ENCODE measurements at regions not wholly inside any gene's neighbourhood (a gene's known extent, or its start where the extent isn't known, plus 50 kb on each side); places are given as distances from the start of the nearest gene placed in this dataset.

DNA sequence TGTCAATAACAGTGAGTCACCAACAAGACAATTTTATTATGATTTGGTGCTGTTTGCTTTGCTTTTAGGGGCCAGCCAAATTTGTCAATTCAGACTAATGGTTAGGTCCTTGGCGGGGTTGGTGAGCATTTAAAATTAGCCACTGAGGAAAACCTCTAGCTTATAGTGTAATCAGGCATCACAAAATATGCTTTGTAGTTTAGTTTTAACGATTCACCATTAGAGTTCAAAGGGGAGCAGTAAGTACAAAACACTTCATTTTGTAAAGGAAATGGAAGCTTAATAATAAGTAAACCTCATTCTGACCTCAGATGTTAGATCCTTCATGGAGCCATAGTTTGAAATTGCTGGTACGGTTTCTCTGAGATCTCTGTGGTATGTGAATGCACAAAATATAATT lies 218.4 kb upstream of the GOLIM4 start:
- no peak for DNase-seq
- no peak overlapping the region for H3K4ac ChIP-seq (ENCODE audit: low read depth, low read length)
- no peaks in the 10 kb centered on the region for H3K79me2 ChIP-seq (ENCODE audit: control insufficient read depth, insufficient read depth, low read length)
- no peak overlapping the region for H2AK5ac ChIP-seq (ENCODE audit: low read length)
- H3K4me3 ChIP-seq (ENCODE audit: low read length) = no peak overlapping the region
- H2BK120ac ChIP-seq (ENCODE audit: low read depth, low read length) = no peak overlapping the region
- no peak overlapping the region for H4K8ac ChIP-seq (ENCODE audit: low read depth, low read length)
- H3K27me3 ChIP-seq (ENCODE audit: insufficient read depth, low read length, poor library complexity) = no peaks in the 10 kb centered on the region
- H3K36me3 ChIP-seq (ENCODE audit: control insufficient read depth, insufficient read depth, low read length) = no peaks in the 10 kb centered on the region
- no peak overlapping the region for H2BK15ac ChIP-seq (replicated peaks; ENCODE audit: low read depth)
- no CpG with 5 or more reads among the region's 3 CpGs for WGBS (ENCODE audit: extremely low coverage, insufficient coverage, low lambda C conversion rate)
- H3K27ac ChIP-seq (ENCODE audit: low read depth, low read length) = no peak overlapping the region
- no peak overlapping the region for H3K4me2 ChIP-seq (ENCODE audit: low read length)
- no peak overlapping the region for H3K9ac ChIP-seq (ENCODE audit: low read length)
- no peak overlapping the region for H3K23ac ChIP-seq (ENCODE audit: low read length)
- H2BK5ac ChIP-seq (ENCODE audit: low read length) = no peak overlapping the region
- no peaks in the 10 kb centered on the region for H3K79me1 ChIP-seq (ENCODE audit: low read length)
- H3K56ac ChIP-seq (ENCODE audit: low read length) = no peak overlapping the region
- H3K4me1 ChIP-seq (ENCODE audit: control insufficient read depth, low read depth, low read length) = no peaks in the 10 kb centered on the region
- no peak overlapping the region for H3K18ac ChIP-seq (ENCODE audit: low read length)
- no peak overlapping the region for H4K5ac ChIP-seq (ENCODE audit: low read length)

DNA sequence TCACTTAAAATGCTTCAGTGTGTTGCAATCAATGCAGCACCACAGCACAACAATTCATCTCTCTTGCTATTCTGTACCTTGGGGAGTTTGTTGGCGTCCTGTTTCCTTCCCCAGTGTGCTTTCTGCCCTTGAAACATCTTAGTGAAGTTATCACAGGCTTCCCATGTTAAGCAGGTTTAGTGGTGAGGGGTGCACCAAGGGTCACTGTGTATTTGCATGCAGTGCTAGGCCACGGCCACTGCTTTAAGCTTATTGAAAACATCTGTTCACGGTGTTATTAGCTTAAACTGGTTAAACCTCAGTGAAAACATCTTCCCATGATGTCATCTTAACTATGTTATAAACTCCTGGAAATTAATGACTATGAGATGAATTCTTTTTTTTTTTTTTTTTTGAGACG lies 217.3 kb upstream of the GOLIM4 start:
- Histone ChIP-seq H3K36me3 (ENCODE audit: control insufficient read depth, insufficient read depth, low read length) (no peaks in the 10 kb centered on the region), H3K4me1 (ENCODE audit: control insufficient read depth, low read depth, low read length) (no peaks in the 10 kb centered on the region), H3K4me2 (ENCODE audit: low read length) (no peak overlapping the region), H4K8ac (ENCODE audit: low read depth, low read length) (no peak overlapping the region), H3K23ac (ENCODE audit: low read length) (no peak overlapping the region), H2BK15ac (replicated peaks; ENCODE audit: low read depth) (no peak overlapping the region), H3K18ac (ENCODE audit: low read length) (no peak overlapping the region), H3K79me1 (ENCODE audit: low read length) (no peaks in the 10 kb centered on the region), H3K4ac (ENCODE audit: low read depth, low read length) (no peak overlapping the region), H3K9ac (ENCODE audit: low read length) (no peak overlapping the region), H2BK120ac (ENCODE audit: low read depth, low read length) (no peak overlapping the region), H2AK5ac (ENCODE audit: low read length) (no peak overlapping the region), H3K27ac (ENCODE audit: low read depth, low read length) (no peak overlapping the region), H2BK5ac (ENCODE audit: low read length) (no peak overlapping the region), H4K5ac (ENCODE audit: low read length) (no peak overlapping the region), H3K27me3 (ENCODE audit: insufficient read depth, low read length, poor library complexity) (no peaks in the 10 kb centered on the region), H3K79me2 (ENCODE audit: control insufficient read depth, insufficient read depth, low read length) (no peaks in the 10 kb centered on the region), H3K56ac (ENCODE audit: low read length) (no peak overlapping the region), H3K4me3 (ENCODE audit: low read length) (no peak overlapping the region)
- WGBS (ENCODE audit: extremely low coverage, insufficient coverage, low lambda C conversion rate) = no CpG with 5 or more reads among the region's 4 CpGs
- DNase-seq = no peak

- Histone ChIP-seq H3K79me1 (ENCODE audit: low read length) (no peaks in the 10 kb centered on the region), H3K36me3 (ENCODE audit: control insufficient read depth, insufficient read depth, low read length) (no peaks in the 10 kb centered on the region)
Measured at GRCh38 chr3:168307893-168308292, 212.2 kb upstream of the GOLIM4 start.

DNA sequence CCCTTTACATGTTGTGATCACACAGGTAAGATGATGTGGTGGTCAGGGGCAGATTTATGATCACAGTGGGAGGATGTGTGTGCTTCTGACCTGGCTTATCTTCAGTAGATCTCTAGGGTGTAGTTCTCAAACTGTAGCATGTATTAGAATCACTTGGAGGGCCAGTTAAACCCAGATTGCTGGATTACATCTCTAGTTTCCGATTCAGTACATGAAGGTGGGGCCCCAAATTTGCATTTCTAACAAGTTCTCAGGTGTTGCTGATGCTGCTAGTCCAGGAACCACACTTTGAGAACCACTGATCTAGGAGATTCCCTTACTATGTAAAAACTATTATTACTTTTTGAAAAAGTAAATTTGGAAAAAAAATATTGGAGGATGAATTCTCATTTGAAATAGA lies 199.3 kb upstream of the GOLIM4 start:
- Histone ChIP-seq H3K4me1 (ENCODE audit: control insufficient read depth, low read depth, low read length) (peaks cover 3% of the 10 kb centered on the region), H4K8ac (ENCODE audit: low read depth, low read length) (no peak overlapping the region), H3K18ac (ENCODE audit: low read length) (no peak overlapping the region), H3K56ac (ENCODE audit: low read length) (peak overlapping the region; percentile 31), H2BK5ac (ENCODE audit: low read length) (no peak overlapping the region), H2BK120ac (ENCODE audit: low read depth, low read length) (no peak overlapping the region), H3K4me3 (ENCODE audit: low read length) (no peak overlapping the region), H3K27ac (ENCODE audit: low read depth, low read length) (no peak overlapping the region), H4K5ac (ENCODE audit: low read length) (no peak overlapping the region), H3K36me3 (ENCODE audit: control insufficient read depth, insufficient read depth, low read length) (no peaks in the 10 kb centered on the region), H3K9ac (ENCODE audit: low read length) (no peak overlapping the region), H3K27me3 (ENCODE audit: insufficient read depth, low read length, poor library complexity) (no peaks in the 10 kb centered on the region), H3K79me1 (ENCODE audit: low read length) (no peaks in the 10 kb centered on the region), H3K4ac (ENCODE audit: low read depth, low read length) (no peak overlapping the region), H3K23ac (ENCODE audit: low read length) (no peak overlapping the region), H2AK5ac (ENCODE audit: low read length) (no peak overlapping the region), H3K4me2 (ENCODE audit: low read length) (no peak overlapping the region), H2BK15ac (replicated peaks; ENCODE audit: low read depth) (no peak overlapping the region), H3K79me2 (ENCODE audit: control insufficient read depth, insufficient read depth, low read length) (no peaks in the 10 kb centered on the region)
- no CpG with 5 or more reads among the region's 1 CpG for WGBS (ENCODE audit: extremely low coverage, insufficient coverage, low lambda C conversion rate)
- no peak for DNase-seq

More at GRCh38 chr3:168307893-168308292, 212.2 kb upstream of the GOLIM4 start:
- no peak overlapping the region for H2BK15ac ChIP-seq (replicated peaks; ENCODE audit: low read depth)
- no peak overlapping the region for H4K5ac ChIP-seq (ENCODE audit: low read length)
- no peak overlapping the region for H3K23ac ChIP-seq (ENCODE audit: low read length)
- no peak overlapping the region for H3K18ac ChIP-seq (ENCODE audit: low read length)
- H3K4me2 ChIP-seq (ENCODE audit: low read length) = no peak overlapping the region
- DNase-seq = no peak
- no peak overlapping the region for H3K9ac ChIP-seq (ENCODE audit: low read length)
- no peak overlapping the region for H3K4me3 ChIP-seq (ENCODE audit: low read length)
- no peak overlapping the region for H3K4ac ChIP-seq (ENCODE audit: low read depth, low read length)
- no peak overlapping the region for H3K56ac ChIP-seq (ENCODE audit: low read length)
- H3K4me1 ChIP-seq (ENCODE audit: control insufficient read depth, low read depth, low read length) = no peaks in the 10 kb centered on the region
- H3K27me3 ChIP-seq (ENCODE audit: insufficient read depth, low read length, poor library complexity) = no peaks in the 10 kb centered on the region
- no peak overlapping the region for H2AK5ac ChIP-seq (ENCODE audit: low read length)
- H4K8ac ChIP-seq (ENCODE audit: low read depth, low read length) = no peak overlapping the region
- H2BK120ac ChIP-seq (ENCODE audit: low read depth, low read length) = no peak overlapping the region
- H3K27ac ChIP-seq (ENCODE audit: low read depth, low read length) = no peak overlapping the region
- H3K79me2 ChIP-seq (ENCODE audit: control insufficient read depth, insufficient read depth, low read length) = no peaks in the 10 kb centered on the region
- no peak overlapping the region for H2BK5ac ChIP-seq (ENCODE audit: low read length)

GRCh38 chr3:168292296-168292695 lies 196.6 kb upstream of the GOLIM4 start:
- H4K5ac ChIP-seq (ENCODE audit: low read length) = no peak overlapping the region
- H4K8ac ChIP-seq (ENCODE audit: low read depth, low read length) = no peak overlapping the region
- no peaks in the 10 kb centered on the region for H3K79me1 ChIP-seq (ENCODE audit: low read length)
- H3K27ac ChIP-seq (ENCODE audit: low read depth, low read length) = no peak overlapping the region
- no peak overlapping the region for H3K4me2 ChIP-seq (ENCODE audit: low read length)
- no peak overlapping the region for H3K23ac ChIP-seq (ENCODE audit: low read length)
- H3K36me3 ChIP-seq (ENCODE audit: control insufficient read depth, insufficient read depth, low read length) = no peaks in the 10 kb centered on the region
- no peak overlapping the region for H2BK15ac ChIP-seq (replicated peaks; ENCODE audit: low read depth)
- no peak overlapping the region for H3K9ac ChIP-seq (ENCODE audit: low read length)
- no peak overlapping the region for H3K4me3 ChIP-seq (ENCODE audit: low read length)
- no peak overlapping the region for H3K56ac ChIP-seq (ENCODE audit: low read length)
- no peak for DNase-seq
- H2AK5ac ChIP-seq (ENCODE audit: low read length) = no peak overlapping the region
- H2BK120ac ChIP-seq (ENCODE audit: low read depth, low read length) = no peak overlapping the region
- no peaks in the 10 kb centered on the region for H3K27me3 ChIP-seq (ENCODE audit: insufficient read depth, low read length, poor library complexity)
- no peak overlapping the region for H3K4ac ChIP-seq (ENCODE audit: low read depth, low read length)
- no peaks in the 10 kb centered on the region for H3K79me2 ChIP-seq (ENCODE audit: control insufficient read depth, insufficient read depth, low read length)
- H3K18ac ChIP-seq (ENCODE audit: low read length) = no peak overlapping the region
- no peak overlapping the region for H2BK5ac ChIP-seq (ENCODE audit: low read length)
- peaks cover 3% of the 10 kb centered on the region for H3K4me1 ChIP-seq (ENCODE audit: control insufficient read depth, low read depth, low read length)

GRCh38 chr3:168289471-168290008 lies 193.8 kb upstream of the GOLIM4 start:
- no peak overlapping the region for H3K9ac ChIP-seq (ENCODE audit: low read length)
- H3K18ac ChIP-seq (ENCODE audit: low read length) = no peak overlapping the region
- no peak overlapping the region for H3K27ac ChIP-seq (ENCODE audit: low read depth, low read length)
- H2AK5ac ChIP-seq (ENCODE audit: low read length) = no peak overlapping the region
- H4K8ac ChIP-seq (ENCODE audit: low read depth, low read length) = no peak overlapping the region
- no peak overlapping the region for H3K4me3 ChIP-seq (ENCODE audit: low read length)
- H2BK120ac ChIP-seq (ENCODE audit: low read depth, low read length) = no peak overlapping the region
- no peak overlapping the region for H3K23ac ChIP-seq (ENCODE audit: low read length)
- DNase-seq = no peak
- no peak overlapping the region for H2BK15ac ChIP-seq (replicated peaks; ENCODE audit: low read depth)
- H3K79me2 ChIP-seq (ENCODE audit: control insufficient read depth, insufficient read depth, low read length) = no peaks in the 10 kb centered on the region
- no peaks in the 10 kb centered on the region for H3K79me1 ChIP-seq (ENCODE audit: low read length)
- WGBS (ENCODE audit: extremely low coverage, insufficient coverage, low lambda C conversion rate) = no CpG with 5 or more reads among the region's 4 CpGs
- H3K36me3 ChIP-seq (ENCODE audit: control insufficient read depth, insufficient read depth, low read length) = no peaks in the 10 kb centered on the region
- no peak overlapping the region for H3K4ac ChIP-seq (ENCODE audit: low read depth, low read length)
- no peak overlapping the region for H3K56ac ChIP-seq (ENCODE audit: low read length)
- no peak overlapping the region for H4K5ac ChIP-seq (ENCODE audit: low read length)
- no peaks in the 10 kb centered on the region for H3K27me3 ChIP-seq (ENCODE audit: insufficient read depth, low read length, poor library complexity)
- no peak overlapping the region for H2BK5ac ChIP-seq (ENCODE audit: low read length)
- no peak overlapping the region for H3K4me2 ChIP-seq (ENCODE audit: low read length)
- no peaks in the 10 kb centered on the region for H3K4me1 ChIP-seq (ENCODE audit: control insufficient read depth, low read depth, low read length)

Measured in mesendoderm (in vitro differentiated cells).